ENCODE measurements at regions not wholly inside any gene's neighbourhood (a gene's known extent, or its start where the extent isn't known, plus 50 kb on each side); places are given as distances from the start of the nearest gene placed in this dataset.

- TF ChIP-seq, protein P1, sequence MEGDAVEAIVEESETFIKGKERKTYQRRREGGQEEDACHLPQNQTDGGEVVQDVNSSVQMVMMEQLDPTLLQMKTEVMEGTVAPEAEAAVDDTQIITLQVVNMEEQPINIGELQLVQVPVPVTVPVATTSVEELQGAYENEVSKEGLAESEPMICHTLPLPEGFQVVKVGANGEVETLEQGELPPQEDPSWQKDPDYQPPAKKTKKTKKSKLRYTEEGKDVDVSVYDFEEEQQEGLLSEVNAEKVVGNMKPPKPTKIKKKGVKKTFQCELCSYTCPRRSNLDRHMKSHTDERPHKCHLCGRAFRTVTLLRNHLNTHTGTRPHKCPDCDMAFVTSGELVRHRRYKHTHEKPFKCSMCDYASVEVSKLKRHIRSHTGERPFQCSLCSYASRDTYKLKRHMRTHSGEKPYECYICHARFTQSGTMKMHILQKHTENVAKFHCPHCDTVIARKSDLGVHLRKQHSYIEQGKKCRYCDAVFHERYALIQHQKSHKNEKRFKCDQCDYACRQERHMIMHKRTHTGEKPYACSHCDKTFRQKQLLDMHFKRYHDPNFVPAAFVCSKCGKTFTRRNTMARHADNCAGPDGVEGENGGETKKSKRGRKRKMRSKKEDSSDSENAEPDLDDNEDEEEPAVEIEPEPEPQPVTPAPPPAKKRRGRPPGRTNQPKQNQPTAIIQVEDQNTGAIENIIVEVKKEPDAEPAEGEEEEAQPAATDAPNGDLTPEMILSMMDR (conservative IDR thresholded peaks at IDR 0.05; ENCODE audit: low read depth, low read length): no peak
- no peak overlapping the region for H3K4me3 ChIP-seq (ENCODE audit: low read length)
- no peak for DNase-seq (ENCODE audit: low read depth)
Observed at GRCh38 chr22:27199354-27199753, 542.0 kb downstream of the MIAT start.

- H3K4me3 ChIP-seq (ENCODE audit: low read length): no peak overlapping the region
- DNase-seq (ENCODE audit: low read depth): no peak
- TF ChIP-seq, protein P1 (conservative IDR thresholded peaks at IDR 0.05; ENCODE audit: low read depth, low read length): no peak
Observed at GRCh38 chr22:27201276-27201675, 543.9 kb downstream of the MIAT start.

DNA sequence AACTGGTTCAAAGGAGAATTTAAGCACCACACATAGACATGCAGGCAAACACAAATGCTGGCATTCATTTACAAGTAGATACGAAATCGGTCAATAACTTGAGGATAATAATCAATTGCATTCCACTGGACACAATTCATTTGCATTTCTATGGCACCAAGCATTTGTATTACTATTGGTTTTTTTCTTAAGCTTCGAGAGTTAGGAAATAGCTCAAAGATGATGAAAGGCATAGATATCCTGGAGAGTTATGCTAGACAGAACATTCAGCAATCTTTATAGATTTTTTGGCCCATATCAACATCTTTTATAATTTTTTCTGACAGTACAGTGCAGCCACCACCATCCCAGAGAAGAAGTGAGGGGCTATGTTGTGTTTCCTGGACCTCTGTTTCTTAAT is 544.4 kb downstream of the MIAT start:
- H3K4me3 ChIP-seq (ENCODE audit: low read length): no peak overlapping the region
- TF ChIP-seq, protein P1 (conservative IDR thresholded peaks at IDR 0.05; ENCODE audit: low read depth, low read length): no peak
- DNase-seq (ENCODE audit: low read depth): no peak

DNA sequence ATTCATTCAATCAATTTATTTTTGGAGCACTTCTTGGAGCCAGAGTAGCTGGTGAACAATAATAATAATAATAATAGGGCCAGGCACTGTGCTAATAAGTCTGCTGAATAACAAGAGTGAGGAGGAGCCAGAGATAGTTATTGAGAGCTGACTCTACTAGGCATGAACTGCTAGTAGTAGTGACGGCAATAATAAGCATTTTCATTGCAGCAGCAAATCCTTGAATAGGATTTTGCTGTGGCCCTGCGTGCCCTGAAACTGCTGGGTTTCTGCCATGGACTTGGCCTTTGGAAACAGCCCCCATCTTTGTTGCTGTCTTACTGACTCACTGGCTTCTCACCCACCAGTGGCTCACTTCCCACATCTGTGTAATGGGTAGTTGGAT is 545.9 kb downstream of the MIAT start:
- H3K4me3 ChIP-seq (ENCODE audit: low read length): no peak overlapping the region
- TF ChIP-seq, protein P1 (conservative IDR thresholded peaks at IDR 0.05; ENCODE audit: low read depth, low read length): no peak
- no peak for DNase-seq (ENCODE audit: low read depth)

DNA sequence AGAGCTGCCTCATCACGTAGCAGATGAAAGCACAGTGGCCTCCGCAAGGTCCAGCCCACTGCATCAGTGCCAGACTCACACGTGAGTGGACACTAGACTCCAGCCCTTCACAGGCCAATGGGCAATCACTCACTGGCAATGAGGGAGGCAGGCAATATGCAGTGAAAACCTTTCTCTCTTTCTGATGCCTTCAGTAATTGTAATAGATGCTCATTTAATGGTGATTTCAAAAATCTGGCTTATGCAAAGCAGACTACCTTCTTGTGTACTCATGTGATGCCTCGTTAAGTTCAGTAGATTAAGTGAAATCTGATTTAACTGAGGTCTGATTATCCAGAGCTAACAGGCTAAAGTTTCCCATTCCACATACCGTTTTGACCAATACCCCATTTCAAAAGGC is 546.9 kb downstream of the MIAT start:
- TF ChIP-seq, protein P1 (conservative IDR thresholded peaks at IDR 0.05; ENCODE audit: low read depth, low read length): no peak
- no peak overlapping the region for H3K4me3 ChIP-seq (ENCODE audit: low read length)
- no peak for DNase-seq (ENCODE audit: low read depth)

DNA sequence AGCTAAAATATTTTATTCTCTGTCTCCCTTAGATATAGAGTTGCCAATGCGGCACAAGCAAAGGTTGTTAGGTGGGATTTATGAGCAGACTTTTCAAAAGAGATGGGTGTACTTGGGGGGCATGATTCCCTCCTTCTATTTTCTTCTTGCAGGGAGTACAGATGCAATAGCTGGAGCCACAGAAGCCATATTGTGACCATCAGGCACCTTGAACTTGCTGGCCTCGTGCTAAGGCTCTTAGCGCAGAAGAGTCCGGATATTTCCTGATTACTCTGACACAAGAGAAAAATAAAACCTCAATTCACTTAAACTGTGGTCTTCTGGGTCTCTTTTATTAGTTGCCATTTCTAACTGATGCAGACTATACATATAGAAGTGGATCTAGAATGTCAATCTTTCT is 547.4 kb downstream of the MIAT start:
- no peak for DNase-seq (ENCODE audit: low read depth)
- TF ChIP-seq, protein P1 (conservative IDR thresholded peaks at IDR 0.05; ENCODE audit: low read depth, low read length): no peak
- no peak overlapping the region for H3K4me3 ChIP-seq (ENCODE audit: low read length)

GRCh38 chr22:27205492-27206373 is 548.3 kb downstream of the MIAT start:
- H3K4me3 ChIP-seq (ENCODE audit: low read length): no peak overlapping the region
- TF ChIP-seq, protein P1 (conservative IDR thresholded peaks at IDR 0.05; ENCODE audit: low read depth, low read length): no peak
- no peak for DNase-seq (ENCODE audit: low read depth)
